Lower leg skin (tissue), 3 donors: ENCODE measurements at regions not wholly inside any gene's neighbourhood (a gene's known extent, or its start where the extent isn't known, plus 50 kb on each side); places are given as distances from the start of the nearest gene placed in this dataset.
"Not testable (repeated sequence)": the region's sequence is repeated elsewhere in the genome, so short reads cannot be mapped to it uniquely, and the experiment has no call there.

Experiments used
- POLR2A ChIP-seq, 2 donors: fragments of 450-650 bp; IDR thresholded peaks; one replicate each; pipeline ENCODE4 v1.6.1; 2016 to 2017; ENCODE audit warnings: antibody characterized with exemption in 2 of 2, mild to moderate bottlenecking in 1 of 2, moderate library complexity in 1 of 2
- TF ChIP-seq, protein P1 (sequence below), 3 donors: fragments of 450-650 bp; IDR thresholded peaks; one replicate each; pipeline ENCODE4 v1.5.1; 2016; ENCODE audit warnings: antibody characterized with exemption in 3 of 3, mild to moderate bottlenecking in 3 of 3, moderate library complexity in 2 of 3

DNA sequence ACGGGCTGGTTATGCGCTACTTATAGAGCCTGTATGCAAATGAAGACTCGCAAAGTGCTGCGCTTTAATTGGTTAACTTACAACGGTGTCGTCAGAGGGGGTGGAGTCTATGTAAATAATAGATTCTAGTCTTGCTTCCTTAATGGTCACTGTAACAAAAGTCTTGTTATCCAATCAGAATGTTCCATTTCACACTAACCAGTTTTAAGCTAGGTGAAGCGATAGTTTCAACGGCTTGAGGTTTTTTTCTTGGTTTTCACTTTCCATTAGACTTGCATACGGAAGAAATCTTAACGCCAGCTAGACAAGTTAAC lies 66.9 kb downstream of the FAM72B start:
- TF ChIP-seq, protein P1, sequence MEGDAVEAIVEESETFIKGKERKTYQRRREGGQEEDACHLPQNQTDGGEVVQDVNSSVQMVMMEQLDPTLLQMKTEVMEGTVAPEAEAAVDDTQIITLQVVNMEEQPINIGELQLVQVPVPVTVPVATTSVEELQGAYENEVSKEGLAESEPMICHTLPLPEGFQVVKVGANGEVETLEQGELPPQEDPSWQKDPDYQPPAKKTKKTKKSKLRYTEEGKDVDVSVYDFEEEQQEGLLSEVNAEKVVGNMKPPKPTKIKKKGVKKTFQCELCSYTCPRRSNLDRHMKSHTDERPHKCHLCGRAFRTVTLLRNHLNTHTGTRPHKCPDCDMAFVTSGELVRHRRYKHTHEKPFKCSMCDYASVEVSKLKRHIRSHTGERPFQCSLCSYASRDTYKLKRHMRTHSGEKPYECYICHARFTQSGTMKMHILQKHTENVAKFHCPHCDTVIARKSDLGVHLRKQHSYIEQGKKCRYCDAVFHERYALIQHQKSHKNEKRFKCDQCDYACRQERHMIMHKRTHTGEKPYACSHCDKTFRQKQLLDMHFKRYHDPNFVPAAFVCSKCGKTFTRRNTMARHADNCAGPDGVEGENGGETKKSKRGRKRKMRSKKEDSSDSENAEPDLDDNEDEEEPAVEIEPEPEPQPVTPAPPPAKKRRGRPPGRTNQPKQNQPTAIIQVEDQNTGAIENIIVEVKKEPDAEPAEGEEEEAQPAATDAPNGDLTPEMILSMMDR (IDR thresholded peaks at IDR 0.05), result not testable (repeated sequence)
- TF ChIP-seq POLR2A (IDR thresholded peaks at IDR 0.05), result not testable (repeated sequence)
